Activated T-helper 1 cell treated with Interleukin-2 at 50 U/mL for 16 hours (primary cell): ENCODE measurements at regions not wholly inside any gene's neighbourhood (a gene's known extent, or its start where the extent isn't known, plus 50 kb on each side); places are given as distances from the start of the nearest gene placed in this dataset.
"Not testable (repeated sequence)": the region's sequence is repeated elsewhere in the genome, so short reads cannot be mapped to it uniquely, and the experiment has no call there.

Source experiments
- DNase-seq: peaks from one replicate; pipeline ENCODE4 v3.0.0-alpha.2; 2020; ENCODE audit warnings: low read depth

- DNase-seq, result no peak
Measured at GRCh38 chr2:198293281-198293680, 488.9 kb downstream of the PLCL1 start.

GRCh38 chr2:198289811-198290210 is 485.4 kb downstream of the PLCL1 start:
- no peak for DNase-seq

- DNase-seq, result no peak
Measured at GRCh38 chr2:198287706-198288105, 483.3 kb downstream of the PLCL1 start.

GRCh38 chr2:198285216-198285615 is 480.8 kb downstream of the PLCL1 start:
- DNase-seq, result no peak

GRCh38 chr2:198283146-198283545 is 478.8 kb downstream of the PLCL1 start:
- DNase-seq, result no peak

GRCh38 chr2:198282061-198282460 is 477.7 kb downstream of the PLCL1 start:
- no peak for DNase-seq

GRCh38 chr2:198280145-198280544 is 475.8 kb downstream of the PLCL1 start:
- no peak for DNase-seq

GRCh38 chr2:198279026-198279425 is 474.6 kb downstream of the PLCL1 start:
- DNase-seq, result no peak

- no peak for DNase-seq
Measured at GRCh38 chr2:198277181-198277580, 472.8 kb downstream of the PLCL1 start.

- no peak for DNase-seq
Measured at GRCh38 chr2:198273660-198274059, 469.3 kb downstream of the PLCL1 start.

- not testable (repeated sequence) for DNase-seq
Measured at GRCh38 chr2:198270157-198270556, 465.8 kb downstream of the PLCL1 start.

GRCh38 chr2:198268519-198268918 is 464.1 kb downstream of the PLCL1 start:
- DNase-seq, result no peak

GRCh38 chr2:198259496-198259895 is 455.1 kb downstream of the PLCL1 start:
- no peak for DNase-seq

GRCh38 chr2:198254536-198255090 is 450.2 kb downstream of the PLCL1 start:
- DNase-seq, result no peak

GRCh38 chr2:198253995-198254394 is 449.6 kb downstream of the PLCL1 start:
- no peak for DNase-seq

- DNase-seq, result no peak
Measured at GRCh38 chr2:198252472-198252871, 448.1 kb downstream of the PLCL1 start.

- no peak for DNase-seq
Measured at GRCh38 chr2:198242093-198242492, 437.7 kb downstream of the PLCL1 start.

- no peak for DNase-seq
Measured at GRCh38 chr2:198238429-198238828, 434.0 kb downstream of the PLCL1 start.

GRCh38 chr2:198236338-198236737 is 431.9 kb downstream of the PLCL1 start:
- no peak for DNase-seq

- no peak for DNase-seq
Measured at GRCh38 chr2:198232281-198232680, 427.9 kb downstream of the PLCL1 start.

- DNase-seq, result no peak
Measured at GRCh38 chr2:198231562-198231961, 427.2 kb downstream of the PLCL1 start.

GRCh38 chr2:198220763-198221610 is 416.6 kb downstream of the PLCL1 start:
- DNase-seq, result no peak

GRCh38 chr2:198219292-198219691 is 414.9 kb downstream of the PLCL1 start:
- no peak for DNase-seq

- no peak for DNase-seq
Measured at GRCh38 chr2:198214114-198214596, 409.8 kb downstream of the PLCL1 start.
